Transverse colon (tissue), 4 donors: ENCODE measurements at regions not wholly inside any gene's neighbourhood (a gene's known extent, or its start where the extent isn't known, plus 50 kb on each side); places are given as distances from the start of the nearest gene placed in this dataset.

Experiments
- CTCF ChIP-seq, 5 experiments: fragments of 200-600 bp in 3 of 5; fragments of 450-650 bp in 2 of 5; sonication (generic) in 3 of 5; IDR thresholded peaks; 1 replicate in 2 of 5; 2 replicates in 3 of 5; pipeline ENCODE4 v1.5.1; 2016 to 2017; ENCODE audit warnings: antibody characterized with exemption in 5 of 5, inconsistent platforms in 3 of 5, mild to moderate bottlenecking in 2 of 5, moderate library complexity in 1 of 5
- EP300 ChIP-seq: sonication (generic); formaldehyde crosslinking; IDR thresholded peaks from one replicate; pipeline ENCODE4 v1.6.1; 2017; ENCODE audit warnings: antibody characterized with exemption, low read depth
- POLR2A ChIP-seq: fragments of 450-650 bp; IDR thresholded peaks from one replicate; pipeline ENCODE4 v1.6.1; 2016; ENCODE audit warnings: antibody characterized with exemption, mild to moderate bottlenecking, moderate library complexity
- POLR2AphosphoS5 ChIP-seq, 3 donors: sonication (generic); formaldehyde crosslinking; IDR thresholded peaks; one replicate each; pipeline ENCODE4 v1.6.1; 2016; ENCODE audit warnings: antibody characterized with exemption in 3 of 3

- no peak for TF ChIP-seq POLR2A
- TF ChIP-seq CTCF (IDR thresholded peaks at IDR 0.05), result no peak
- TF ChIP-seq EP300, result no peak
- no peak for TF ChIP-seq POLR2AphosphoS5 (IDR thresholded peaks at IDR 0.05)
Measured at GRCh38 chr19:37304190-37304883, 66.6 kb upstream of the ZNF527 start.
